ENCODE measurements at regions not wholly inside any gene's neighbourhood (a gene's known extent, or its start where the extent isn't known, plus 50 kb on each side); places are given as distances from the start of the nearest gene placed in this dataset.

- no peaks in the 10 kb centered on the region for H3K27me3 ChIP-seq (ENCODE audit: low read depth, low read length)
- no peaks in the 10 kb centered on the region for H3K79me2 ChIP-seq (ENCODE audit: low read length)
- H3K9ac ChIP-seq (ENCODE audit: low read length): no peak overlapping the region
- no peak overlapping the region for H3K4me3 ChIP-seq (ENCODE audit: low read length)
- H3K9me3 ChIP-seq (ENCODE audit: insufficient read depth, low read length): no peaks in the 10 kb centered on the region
- no peak for TF ChIP-seq EZH2phosphoT487 (IDR thresholded peaks at IDR 0.05; ENCODE audit: low read depth)
- TF ChIP-seq CTCF (IDR thresholded peaks at IDR 0.05; ENCODE audit: low read depth, low read length): no peak
- no peaks in the 10 kb centered on the region for H4K20me1 ChIP-seq (ENCODE audit: insufficient read depth, low read length)
- no peaks in the 10 kb centered on the region for H3K4me1 ChIP-seq (ENCODE audit: low read length)
- no peak overlapping the region for H3K4me2 ChIP-seq (ENCODE audit: low read length)
- H2AFZ ChIP-seq (ENCODE audit: low read depth, low read length): no peak overlapping the region
- no peaks in the 10 kb centered on the region for H3K36me3 ChIP-seq (replicated peaks; ENCODE audit: low read depth, low read length)
- H3K27ac ChIP-seq (ENCODE audit: low read length): no peak overlapping the region
Measured at GRCh38 chr7:23941551-23941950, 231.5 kb downstream of the STK31 start.

GRCh38 chr7:23942032-23942431 is 232.0 kb downstream of the STK31 start:
- Histone ChIP-seq H3K79me2 (ENCODE audit: low read length) (no peaks in the 10 kb centered on the region), H3K9me3 (ENCODE audit: insufficient read depth, low read length) (no peaks in the 10 kb centered on the region), H4K20me1 (ENCODE audit: insufficient read depth, low read length) (no peaks in the 10 kb centered on the region), H3K27ac (ENCODE audit: low read length) (no peak overlapping the region), H3K36me3 (replicated peaks; ENCODE audit: low read depth, low read length) (no peaks in the 10 kb centered on the region), H3K27me3 (ENCODE audit: low read depth, low read length) (no peaks in the 10 kb centered on the region), H3K4me1 (ENCODE audit: low read length) (no peaks in the 10 kb centered on the region), H3K4me2 (ENCODE audit: low read length) (no peak overlapping the region), H3K9ac (ENCODE audit: low read length) (no peak overlapping the region), H2AFZ (ENCODE audit: low read depth, low read length) (no peak overlapping the region), H3K4me3 (ENCODE audit: low read length) (no peak overlapping the region)
- no peak for TF ChIP-seq EZH2phosphoT487 (IDR thresholded peaks at IDR 0.05; ENCODE audit: low read depth)
- TF ChIP-seq CTCF (IDR thresholded peaks at IDR 0.05; ENCODE audit: low read depth, low read length): no peak

GRCh38 chr7:23944131-23944530 is 234.1 kb downstream of the STK31 start:
- no peaks in the 10 kb centered on the region for H3K4me1 ChIP-seq (ENCODE audit: low read length)
- H3K9me3 ChIP-seq (ENCODE audit: insufficient read depth, low read length): no peaks in the 10 kb centered on the region
- no peak overlapping the region for H3K27ac ChIP-seq (ENCODE audit: low read length)
- no peak for TF ChIP-seq CTCF (IDR thresholded peaks at IDR 0.05; ENCODE audit: low read depth, low read length)
- TF ChIP-seq EZH2phosphoT487 (IDR thresholded peaks at IDR 0.05; ENCODE audit: low read depth): no peak
- H3K79me2 ChIP-seq (ENCODE audit: low read length): no peaks in the 10 kb centered on the region
- no peak overlapping the region for H2AFZ ChIP-seq (ENCODE audit: low read depth, low read length)
- H3K27me3 ChIP-seq (ENCODE audit: low read depth, low read length): no peaks in the 10 kb centered on the region
- no peak overlapping the region for H3K4me3 ChIP-seq (ENCODE audit: low read length)
- no peaks in the 10 kb centered on the region for H3K36me3 ChIP-seq (replicated peaks; ENCODE audit: low read depth, low read length)
- H3K4me2 ChIP-seq (ENCODE audit: low read length): no peak overlapping the region
- no peaks in the 10 kb centered on the region for H4K20me1 ChIP-seq (ENCODE audit: insufficient read depth, low read length)
- no peak overlapping the region for H3K9ac ChIP-seq (ENCODE audit: low read length)

GRCh38 chr7:23945472-23945871 is 235.5 kb downstream of the STK31 start:
- Histone ChIP-seq H3K4me2 (ENCODE audit: low read length) (no peak overlapping the region), H3K9ac (ENCODE audit: low read length) (no peak overlapping the region), H3K4me1 (ENCODE audit: low read length) (no peaks in the 10 kb centered on the region), H3K79me2 (ENCODE audit: low read length) (no peaks in the 10 kb centered on the region), H2AFZ (ENCODE audit: low read depth, low read length) (no peak overlapping the region), H3K9me3 (ENCODE audit: insufficient read depth, low read length) (no peaks in the 10 kb centered on the region), H3K36me3 (replicated peaks; ENCODE audit: low read depth, low read length) (no peaks in the 10 kb centered on the region), H4K20me1 (ENCODE audit: insufficient read depth, low read length) (no peaks in the 10 kb centered on the region), H3K4me3 (ENCODE audit: low read length) (no peak overlapping the region), H3K27me3 (ENCODE audit: low read depth, low read length) (no peaks in the 10 kb centered on the region), H3K27ac (ENCODE audit: low read length) (no peak overlapping the region)
- TF ChIP-seq EZH2phosphoT487 (IDR thresholded peaks at IDR 0.05; ENCODE audit: low read depth): no peak
- TF ChIP-seq CTCF (IDR thresholded peaks at IDR 0.05; ENCODE audit: low read depth, low read length): no peak
